GM18861 (cell line): ENCODE measurements at regions not wholly inside any gene's neighbourhood (a gene's known extent, or its start where the extent isn't known, plus 50 kb on each side); places are given as distances from the start of the nearest gene placed in this dataset.
"Not testable (repeated sequence)": the region's sequence is repeated elsewhere in the genome, so short reads cannot be mapped to it uniquely, and the experiment has no call there.

Experiments used
- ATAC-seq: cut with Tn5 transposase; IDR thresholded peaks from one replicate; pipeline ENCODE4 v1.9.1; 2021; ENCODE audit not compliant: unreplicated experiment

GRCh38 chr3:88775026-88775690, 332.3 kb upstream of the EPHA3 start:
- ATAC-seq, result no peak

GRCh38 chr3:88779482-88779881, 327.9 kb upstream of the EPHA3 start:
- ATAC-seq, result no peak

GRCh38 chr3:88784925-88785324, 322.5 kb upstream of the EPHA3 start:
- no peak for ATAC-seq

GRCh38 chr3:88785841-88786240, 321.6 kb upstream of the EPHA3 start:
- no peak for ATAC-seq

- no peak for ATAC-seq
Observed at GRCh38 chr3:88795503-88795902, 311.9 kb upstream of the EPHA3 start.

GRCh38 chr3:88807491-88808105, 299.8 kb upstream of the EPHA3 start:
- no peak for ATAC-seq

- no peak for ATAC-seq
Observed at GRCh38 chr3:88809993-88810392, 297.4 kb upstream of the EPHA3 start.

- ATAC-seq, result no peak
Observed at GRCh38 chr3:88810455-88810854, 297.0 kb upstream of the EPHA3 start.

- no peak for ATAC-seq
Observed at GRCh38 chr3:88811096-88811495, 296.3 kb upstream of the EPHA3 start.

- no peak for ATAC-seq
Observed at GRCh38 chr3:88812576-88812975, 294.8 kb upstream of the EPHA3 start.

GRCh38 chr3:88816445-88816844, 291.0 kb upstream of the EPHA3 start:
- ATAC-seq, result no peak

- ATAC-seq, result no peak
Observed at GRCh38 chr3:88824666-88825564, 282.5 kb upstream of the EPHA3 start.

GRCh38 chr3:88828466-88828865, 279.0 kb upstream of the EPHA3 start:
- no peak for ATAC-seq

- no peak for ATAC-seq
Observed at GRCh38 chr3:88852606-88853005, 254.8 kb upstream of the EPHA3 start.

GRCh38 chr3:88863196-88863595, 244.2 kb upstream of the EPHA3 start:
- no peak for ATAC-seq

- no peak for ATAC-seq
Observed at GRCh38 chr3:88876724-88877123, 230.7 kb upstream of the EPHA3 start.

- no peak for ATAC-seq
Observed at GRCh38 chr3:88879905-88880304, 227.5 kb upstream of the EPHA3 start.

GRCh38 chr3:88882121-88882520, 225.3 kb upstream of the EPHA3 start:
- ATAC-seq, result peak; percentile 99

- ATAC-seq, result not testable (repeated sequence)
Observed at GRCh38 chr3:88886624-88887023, 220.8 kb upstream of the EPHA3 start.

- no peak for ATAC-seq
Observed at GRCh38 chr3:88896026-88896425, 211.4 kb upstream of the EPHA3 start.

- ATAC-seq, result no peak
Observed at GRCh38 chr3:88912294-88912877, 195.0 kb upstream of the EPHA3 start.

- no peak for ATAC-seq
Observed at GRCh38 chr3:88918841-88919240, 188.6 kb upstream of the EPHA3 start.
